D341Med (cell line): ENCODE measurements at regions not wholly inside any gene's neighbourhood (a gene's known extent, or its start where the extent isn't known, plus 50 kb on each side); places are given as distances from the start of the nearest gene placed in this dataset.
"Not testable (repeated sequence)": the region's sequence is repeated elsewhere in the genome, so short reads cannot be mapped to it uniquely, and the experiment has no call there.

Experiments
- DNase-seq: peaks from one replicate; pipeline ENCODE4 v3.0.0; 2012; ENCODE audit warnings: low spot score

GRCh38 chr7:110396021-110396420, 694.9 kb upstream of the LRRN3 start:
- DNase-seq: no peak

GRCh38 chr7:110397927-110398660, 692.8 kb upstream of the LRRN3 start:
- DNase-seq: peak; percentile 57

- DNase-seq: no peak
Measured at GRCh38 chr7:110399421-110399820, 691.5 kb upstream of the LRRN3 start.

GRCh38 chr7:110400411-110400810, 690.5 kb upstream of the LRRN3 start:
- no peak for DNase-seq

GRCh38 chr7:110407242-110407641, 683.7 kb upstream of the LRRN3 start:
- DNase-seq: no peak

- no peak for DNase-seq
Measured at GRCh38 chr7:110407706-110408105, 683.2 kb upstream of the LRRN3 start.

GRCh38 chr7:110412614-110413013, 678.3 kb upstream of the LRRN3 start:
- DNase-seq: no peak

GRCh38 chr7:110413038-110413437, 677.9 kb upstream of the LRRN3 start:
- no peak for DNase-seq

- no peak for DNase-seq
Measured at GRCh38 chr7:110417611-110418010, 673.3 kb upstream of the LRRN3 start.

- DNase-seq: peak; percentile 50
Measured at GRCh38 chr7:110418659-110419280, 672.2 kb upstream of the LRRN3 start.

GRCh38 chr7:110420788-110421187, 670.1 kb upstream of the LRRN3 start:
- DNase-seq: no peak

GRCh38 chr7:110421490-110422241, 669.3 kb upstream of the LRRN3 start:
- DNase-seq: no peak

GRCh38 chr7:110432061-110432553, 658.8 kb upstream of the LRRN3 start:
- no peak for DNase-seq

- DNase-seq: not testable (repeated sequence)
Measured at GRCh38 chr7:110438926-110439325, 652.0 kb upstream of the LRRN3 start.

- DNase-seq: peak; percentile 78
Measured at GRCh38 chr7:110442381-110442837, 648.5 kb upstream of the LRRN3 start.

- no peak for DNase-seq
Measured at GRCh38 chr7:110446658-110447057, 644.3 kb upstream of the LRRN3 start.

GRCh38 chr7:110448918-110449317, 642.0 kb upstream of the LRRN3 start:
- DNase-seq: no peak

- DNase-seq: no peak
Measured at GRCh38 chr7:110454713-110455112, 636.2 kb upstream of the LRRN3 start.

GRCh38 chr7:110461621-110462020, 629.3 kb upstream of the LRRN3 start:
- DNase-seq: no peak

GRCh38 chr7:110470420-110470819, 620.5 kb upstream of the LRRN3 start:
- DNase-seq: no peak

GRCh38 chr7:110472419-110472818, 618.5 kb upstream of the LRRN3 start:
- not testable (repeated sequence) for DNase-seq

- no peak for DNase-seq
Measured at GRCh38 chr7:110480964-110481363, 610.0 kb upstream of the LRRN3 start.

- no peak for DNase-seq
Measured at GRCh38 chr7:110483553-110483952, 607.4 kb upstream of the LRRN3 start.
